CD4-positive, alpha-beta T cell (primary cell): ENCODE measurements at regions not wholly inside any gene's neighbourhood (a gene's known extent, or its start where the extent isn't known, plus 50 kb on each side); places are given as distances from the start of the nearest gene placed in this dataset.

Experiments
- ATAC-seq: fragments of 200-7000 bp; cut with Tn5 transposase; one replicate; pipeline ENCODE4 v1.10.0; 2022; ENCODE audit warnings: mild to moderate bottlenecking; ENCODE audit not compliant: poor library complexity
- CTCF ChIA-PET: fragments of 350-600 bp; sonication (Branson Sonifier 250); formaldehyde crosslinking; loops from one replicate; lab custom pipeline; 2021; ENCODE audit warnings: antibody characterized with exemption, inconsistent platforms; lab: Charles Lee
- POLR2A ChIA-PET: fragments of 350-600 bp; sonication (Branson Sonifier 250); formaldehyde crosslinking; loops from one replicate; lab custom pipeline; 2021; ENCODE audit warnings: antibody characterized with exemption, inconsistent platforms; lab: Charles Lee
- DNase-seq, 14 experiments: peaks; one replicate each; pipeline ENCODE4 v3.0.0-alpha.2; 2013 to 2020; ENCODE audit warnings: mixed read lengths in 2 of 14
- H3K27ac ChIP-seq, 2 donors: one replicate each; pipeline versions ENCODE4 v1.5.1 to v1.7.0; 2013; ENCODE audit warnings: low read length in 2 of 2, low read depth in 1 of 2, mild to moderate bottlenecking in 1 of 2
- H3K27me3 ChIP-seq, 2 experiments: 1 replicate in 1 of 2; 2 replicates in 1 of 2; pipeline versions ENCODE4 v1.6.1 to v1.7.0; 2013; ENCODE audit warnings: low read length in 2 of 2, control low read depth in 1 of 2, mild to moderate bottlenecking in 1 of 2, moderate library complexity in 1 of 2; ENCODE audit not compliant: insufficient read depth in 2 of 2, control insufficient read depth in 1 of 2
- H3K36me3 ChIP-seq: one replicate; pipeline ENCODE4 v1.6.1; 2013; ENCODE audit warnings: low read length, control low read depth; ENCODE audit not compliant: insufficient read depth
- H3K4me1 ChIP-seq: one replicate; pipeline ENCODE4 v1.6.1; 2013; ENCODE audit warnings: low read length, control low read depth; ENCODE audit not compliant: insufficient read depth
- H3K4me3 ChIP-seq: one replicate; pipeline ENCODE4 v1.5.1; 2013; ENCODE audit warnings: mild to moderate bottlenecking, low read length, moderate library complexity
- H3K9me3 ChIP-seq, 2 experiments: 1 replicate in 1 of 2; 2 replicates in 1 of 2; pipeline versions ENCODE4 v1.6.1 to v1.7.0; 2013; ENCODE audit warnings: low read length in 2 of 2, mild to moderate bottlenecking in 2 of 2, control low read depth in 1 of 2, moderate library complexity in 1 of 2; ENCODE audit not compliant: control insufficient read depth in 1 of 2, insufficient read depth in 1 of 2
- H3K27ac Mint-ChIP-seq: one replicate; pipeline ENCODE4 v1.8.0; 2020; ENCODE audit warnings: mixed read lengths
- H3K27me3 Mint-ChIP-seq: one replicate; pipeline ENCODE4 v1.8.0; 2021; ENCODE audit warnings: mixed read lengths
- H3K36me3 Mint-ChIP-seq: one replicate; pipeline ENCODE4 v1.8.0; 2021; ENCODE audit warnings: low read depth, mixed read lengths
- H3K4me1 Mint-ChIP-seq: one replicate; pipeline ENCODE4 v1.8.0; 2021; ENCODE audit warnings: low read depth, mixed read lengths
- H3K4me3 Mint-ChIP-seq: one replicate; pipeline ENCODE4 v1.8.0; 2020; ENCODE audit warnings: mild to moderate bottlenecking, mixed read lengths
- H3K9me3 Mint-ChIP-seq: one replicate; pipeline ENCODE4 v1.8.0; 2020; ENCODE audit warnings: mixed read lengths
- intact Hi-C, 2 experiments: fragments of 100-400 bp; cut with DNase I in 1 of 2; cut with micrococcal nuclease in 1 of 2; formaldehyde crosslinking; loops; one replicate each; pipeline versions ENCODE4 v1.15.1 to v1.9.0; 2023 to 2025; cut with DNase I, micrococcal nuclease
- TF ChIP-seq, protein P1 (sequence below): fragments of 200-600 bp; IDR thresholded peaks from one replicate; pipeline ENCODE4 v1.8.0; 2022; ENCODE audit warnings: antibody characterized with exemption, mild to moderate bottlenecking

DNA sequence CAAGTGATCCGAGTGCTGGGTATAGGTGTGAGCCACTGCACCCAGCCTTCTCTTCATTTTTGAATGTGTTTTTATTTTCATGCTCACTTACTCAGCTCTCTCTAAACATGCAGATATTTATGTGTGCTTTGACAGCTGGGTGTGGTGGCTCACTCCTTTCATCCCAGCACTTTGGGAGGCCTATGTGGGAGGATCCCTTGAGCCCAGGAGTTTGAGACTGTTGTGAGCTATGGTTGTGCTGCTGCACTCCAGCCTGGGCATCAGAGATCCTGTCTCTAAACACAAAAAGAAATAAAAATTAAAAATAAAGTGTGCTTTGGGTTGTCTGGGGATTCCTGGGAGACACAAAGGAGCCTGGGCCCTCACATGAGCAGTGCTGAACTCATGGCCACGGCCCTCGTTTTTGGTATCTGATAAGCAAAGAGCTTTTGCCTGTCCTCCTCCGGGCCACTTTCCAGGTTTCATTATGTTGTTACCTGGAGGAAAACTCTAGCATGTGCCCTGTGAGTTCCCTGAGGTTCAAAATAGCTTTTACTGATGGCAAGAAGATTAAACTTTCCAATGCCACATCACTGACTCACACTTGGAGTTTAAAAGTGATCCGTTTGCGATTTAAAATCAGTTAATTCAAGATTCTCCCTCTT is 78.5 kb downstream of the CD164 start:
- Histone ChIP-seq H3K9me3 (no peaks in the 10 kb centered on the region), H3K4me3 (no peak overlapping the region), H3K36me3 (no peaks in the 10 kb centered on the region), H3K4me1 (no peaks in the 10 kb centered on the region), H3K27me3 (no peaks in the 10 kb centered on the region), H3K27ac (no peak overlapping the region)
- Mint-ChIP-seq H3K36me3 (no peaks in the 10 kb centered on the region), H3K27me3 (peaks cover 5% of the 10 kb centered on the region), H3K4me1 (no peaks in the 10 kb centered on the region), H3K4me3 (no peak overlapping the region), H3K27ac (no peak overlapping the region), H3K9me3 (no peaks in the 10 kb centered on the region)
- DNase-seq (no peak), ATAC-seq (no peak)
- CTCF ChIA-PET, result no interaction called here
- TF ChIP-seq, protein P1, sequence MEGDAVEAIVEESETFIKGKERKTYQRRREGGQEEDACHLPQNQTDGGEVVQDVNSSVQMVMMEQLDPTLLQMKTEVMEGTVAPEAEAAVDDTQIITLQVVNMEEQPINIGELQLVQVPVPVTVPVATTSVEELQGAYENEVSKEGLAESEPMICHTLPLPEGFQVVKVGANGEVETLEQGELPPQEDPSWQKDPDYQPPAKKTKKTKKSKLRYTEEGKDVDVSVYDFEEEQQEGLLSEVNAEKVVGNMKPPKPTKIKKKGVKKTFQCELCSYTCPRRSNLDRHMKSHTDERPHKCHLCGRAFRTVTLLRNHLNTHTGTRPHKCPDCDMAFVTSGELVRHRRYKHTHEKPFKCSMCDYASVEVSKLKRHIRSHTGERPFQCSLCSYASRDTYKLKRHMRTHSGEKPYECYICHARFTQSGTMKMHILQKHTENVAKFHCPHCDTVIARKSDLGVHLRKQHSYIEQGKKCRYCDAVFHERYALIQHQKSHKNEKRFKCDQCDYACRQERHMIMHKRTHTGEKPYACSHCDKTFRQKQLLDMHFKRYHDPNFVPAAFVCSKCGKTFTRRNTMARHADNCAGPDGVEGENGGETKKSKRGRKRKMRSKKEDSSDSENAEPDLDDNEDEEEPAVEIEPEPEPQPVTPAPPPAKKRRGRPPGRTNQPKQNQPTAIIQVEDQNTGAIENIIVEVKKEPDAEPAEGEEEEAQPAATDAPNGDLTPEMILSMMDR, result no peak
- intact Hi-C loops, result no loop called here
- POLR2A ChIA-PET, result no interaction called here

DNA sequence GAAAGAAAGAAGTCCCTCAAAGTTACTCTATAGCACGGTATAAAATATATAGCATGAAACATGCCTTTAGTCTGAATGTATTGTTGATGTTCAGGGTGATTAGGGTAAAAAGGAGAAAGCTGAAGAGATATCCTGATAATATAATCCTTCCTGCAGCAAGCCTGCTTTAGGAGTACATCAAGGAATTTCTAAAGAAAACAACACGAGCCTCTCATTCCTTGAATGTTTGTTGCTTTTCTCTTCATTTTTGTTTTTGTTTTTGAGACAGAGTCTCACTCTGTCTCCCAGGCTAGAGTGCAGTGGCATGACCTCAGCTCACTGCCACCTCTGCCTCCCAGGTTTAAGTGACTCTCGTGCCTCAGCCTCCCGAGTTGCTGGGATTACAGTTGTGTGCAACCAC is 79.1 kb downstream of the CD164 start:
- Mint-ChIP-seq H3K36me3 (no peaks in the 10 kb centered on the region), H3K27me3 (peaks cover 5% of the 10 kb centered on the region), H3K4me1 (no peaks in the 10 kb centered on the region), H3K9me3 (no peaks in the 10 kb centered on the region), H3K4me3 (no peak overlapping the region), H3K27ac (no peak overlapping the region)
- no peaks in the 10 kb centered on the region for H3K9me3 ChIP-seq
- no peak for DNase-seq
- no peak for ATAC-seq
- no peak overlapping the region for H3K4me3 ChIP-seq
- TF ChIP-seq, protein P1, result no peak
- ChIA-PET CTCF (no interaction called here), POLR2A (no interaction called here)
- H3K27me3 ChIP-seq, result no peaks in the 10 kb centered on the region
- intact Hi-C loops, result no loop called here
- no peaks in the 10 kb centered on the region for H3K4me1 ChIP-seq
- H3K36me3 ChIP-seq, result no peaks in the 10 kb centered on the region
- H3K27ac ChIP-seq, result no peak overlapping the region

DNA sequence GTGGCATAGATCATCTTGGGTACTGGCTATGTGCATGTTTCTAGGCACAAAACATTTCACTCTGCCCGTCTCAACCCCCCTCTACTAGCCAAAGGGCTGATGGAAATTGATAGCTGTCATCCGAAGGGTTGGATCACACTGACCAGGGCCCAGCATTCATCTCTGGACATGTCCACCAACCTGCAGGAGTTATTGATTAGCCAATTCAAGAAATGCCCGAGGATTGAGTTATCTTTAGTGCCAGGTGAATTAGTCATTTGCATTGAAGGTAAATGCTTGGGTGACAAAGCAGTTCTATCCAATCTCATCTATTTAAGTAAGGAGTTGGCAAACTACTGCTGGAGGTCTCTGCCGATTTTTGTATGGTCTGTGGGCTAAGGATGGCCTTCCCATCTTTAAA is 80.1 kb downstream of the CD164 start:
- ChIA-PET POLR2A (no interaction called here), CTCF (no interaction called here)
- Mint-ChIP-seq H3K27ac (no peak overlapping the region), H3K9me3 (no peaks in the 10 kb centered on the region), H3K36me3 (no peaks in the 10 kb centered on the region), H3K4me3 (no peak overlapping the region), H3K27me3 (peaks cover 5% of the 10 kb centered on the region), H3K4me1 (no peaks in the 10 kb centered on the region)
- DNase-seq (no peak), ATAC-seq (no peak)
- Histone ChIP-seq H3K27me3 (no peaks in the 10 kb centered on the region), H3K27ac (no peak overlapping the region), H3K4me1 (no peaks in the 10 kb centered on the region), H3K4me3 (no peak overlapping the region), H3K36me3 (no peaks in the 10 kb centered on the region), H3K9me3 (no peaks in the 10 kb centered on the region)
- intact Hi-C loops, result no loop called here
- TF ChIP-seq, protein P1, result no peak
